ENCODE measurements at regions not wholly inside any gene's neighbourhood (a gene's known extent, or its start where the extent isn't known, plus 50 kb on each side); places are given as distances from the start of the nearest gene placed in this dataset.

DNA sequence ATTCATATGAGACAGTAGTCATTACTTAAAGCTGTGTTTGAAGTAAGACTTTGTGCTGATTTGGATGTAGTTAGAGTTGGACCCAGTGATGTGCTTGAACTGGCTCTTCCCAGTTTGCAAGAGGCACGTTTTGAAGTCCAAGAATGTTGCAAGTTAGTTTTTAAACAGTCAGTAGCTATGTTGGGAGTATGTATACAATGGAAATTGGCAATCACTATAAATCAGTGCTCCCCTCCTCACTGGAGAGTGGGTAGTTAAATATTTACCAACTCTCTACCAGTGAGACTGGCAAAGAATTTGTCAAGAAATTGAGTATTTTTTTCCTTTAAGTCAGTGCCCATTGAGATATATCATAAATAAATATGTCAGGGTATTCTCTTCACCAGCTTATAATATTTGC, 191.9 kb upstream of the SPRY1 start:
- DNase-seq: no peak
- Histone ChIP-seq H3K4me2 (replicated peaks; ENCODE audit: extremely low read depth, low read length, poor library complexity, severe bottlenecking) (no peak overlapping the region), H3K36me3 (replicated peaks in 1 of 2; ENCODE audit: control insufficient read depth in 1 of 2, insufficient read depth in 2 of 2, low read length in 2 of 2) (no peaks in the 10 kb centered on the region), H3K9ac (ENCODE audit: insufficient read depth, low read length, poor library complexity, severe bottlenecking) (no peak overlapping the region), H3K4me1 (ENCODE audit: control insufficient read depth in 1 of 2, insufficient read depth in 2 of 2, low read length in 2 of 2) (no peaks in the 10 kb centered on the region), H2AFZ (ENCODE audit: insufficient read depth, low read depth, low read length, poor library complexity, severe bottlenecking) (no peak overlapping the region), H4K20me1 (ENCODE audit: insufficient read depth, low read length) (no peaks in the 10 kb centered on the region), H3K4me3 (replicated peaks in 1 of 3; ENCODE audit: low read depth in 2 of 3, low read length in 3 of 3) (no peak overlapping the region), H3K27me3 (ENCODE audit: control insufficient read depth in 2 of 2, insufficient read depth in 2 of 2, low read length in 2 of 2) (no peaks in the 10 kb centered on the region), H3K79me2 (ENCODE audit: insufficient read depth, low read length) (no peaks in the 10 kb centered on the region), H3K27ac (ENCODE audit: low read depth in 1 of 2, low read length in 2 of 2) (no peak overlapping the region), H3K9me3 (replicated peaks in 1 of 2; ENCODE audit: control insufficient read depth in 1 of 2, insufficient read depth in 1 of 2, low read length in 2 of 2) (no peaks in the 10 kb centered on the region)
- H3K36me3 Mint-ChIP-seq: peaks cover 1 to 4% of the 10 kb centered on the region in 2 donors
- H3K4me1 Mint-ChIP-seq: no peaks in the 10 kb centered on the region
- intact Hi-C loops (cut with micrococcal nuclease): no loop called here
- no CpG with 5 or more reads among the region's 1 CpG for WGBS (ENCODE audit: insufficient coverage)
- TF ChIP-seq, protein P1, sequence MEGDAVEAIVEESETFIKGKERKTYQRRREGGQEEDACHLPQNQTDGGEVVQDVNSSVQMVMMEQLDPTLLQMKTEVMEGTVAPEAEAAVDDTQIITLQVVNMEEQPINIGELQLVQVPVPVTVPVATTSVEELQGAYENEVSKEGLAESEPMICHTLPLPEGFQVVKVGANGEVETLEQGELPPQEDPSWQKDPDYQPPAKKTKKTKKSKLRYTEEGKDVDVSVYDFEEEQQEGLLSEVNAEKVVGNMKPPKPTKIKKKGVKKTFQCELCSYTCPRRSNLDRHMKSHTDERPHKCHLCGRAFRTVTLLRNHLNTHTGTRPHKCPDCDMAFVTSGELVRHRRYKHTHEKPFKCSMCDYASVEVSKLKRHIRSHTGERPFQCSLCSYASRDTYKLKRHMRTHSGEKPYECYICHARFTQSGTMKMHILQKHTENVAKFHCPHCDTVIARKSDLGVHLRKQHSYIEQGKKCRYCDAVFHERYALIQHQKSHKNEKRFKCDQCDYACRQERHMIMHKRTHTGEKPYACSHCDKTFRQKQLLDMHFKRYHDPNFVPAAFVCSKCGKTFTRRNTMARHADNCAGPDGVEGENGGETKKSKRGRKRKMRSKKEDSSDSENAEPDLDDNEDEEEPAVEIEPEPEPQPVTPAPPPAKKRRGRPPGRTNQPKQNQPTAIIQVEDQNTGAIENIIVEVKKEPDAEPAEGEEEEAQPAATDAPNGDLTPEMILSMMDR (IDR thresholded peaks at IDR 0.05): no peak
- peaks cover 0 to 6% (median 0%) of the 10 kb centered on the region in 7 donors for H3K9me3 Mint-ChIP-seq
- no peak overlapping the region for H3K4me3 Mint-ChIP-seq
- no peak overlapping the region for H3K27ac Mint-ChIP-seq
- H3K27me3 Mint-ChIP-seq (ENCODE audit: low read depth in 3 of 3): no peaks in the 10 kb centered on the region

DNA sequence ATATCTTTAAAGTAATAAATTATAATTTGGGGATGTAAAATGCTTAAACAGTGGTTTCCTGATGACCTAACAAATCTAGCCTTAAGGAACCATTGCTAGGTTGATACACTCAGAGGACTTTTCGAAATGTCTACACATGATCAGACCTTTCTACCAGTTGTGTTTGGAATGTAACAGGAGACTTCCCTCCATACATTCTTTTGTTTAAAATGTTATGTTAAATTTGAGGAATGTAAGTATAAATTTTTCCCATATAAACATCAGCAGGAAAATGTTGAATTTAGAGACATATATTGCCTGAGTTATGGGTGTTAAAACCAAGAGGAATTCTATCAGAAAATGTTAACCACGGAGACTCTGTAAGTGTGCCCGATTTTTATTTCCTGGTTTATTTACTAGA, 190.6 kb upstream of the SPRY1 start:
- H3K4me1 ChIP-seq (ENCODE audit: control insufficient read depth in 1 of 2, insufficient read depth in 2 of 2, low read length in 2 of 2): no peaks in the 10 kb centered on the region
- H3K27me3 Mint-ChIP-seq (ENCODE audit: low read depth in 3 of 3): no peaks in the 10 kb centered on the region
- no peak for DNase-seq
- intact Hi-C loops (cut with micrococcal nuclease): no loop called here
- no peak overlapping the region for H2AFZ ChIP-seq (ENCODE audit: insufficient read depth, low read depth, low read length, poor library complexity, severe bottlenecking)
- H3K4me2 ChIP-seq (replicated peaks; ENCODE audit: extremely low read depth, low read length, poor library complexity, severe bottlenecking): no peak overlapping the region
- H3K9me3 ChIP-seq (replicated peaks in 1 of 2; ENCODE audit: control insufficient read depth in 1 of 2, insufficient read depth in 1 of 2, low read length in 2 of 2): no peaks in the 10 kb centered on the region
- H3K36me3 ChIP-seq (replicated peaks in 1 of 2; ENCODE audit: control insufficient read depth in 1 of 2, insufficient read depth in 2 of 2, low read length in 2 of 2): no peaks in the 10 kb centered on the region
- TF ChIP-seq, protein P1 (IDR thresholded peaks at IDR 0.05): no peak
- peaks cover 1 to 6% of the 10 kb centered on the region in 2 donors for H3K36me3 Mint-ChIP-seq
- no peaks in the 10 kb centered on the region for H3K4me1 Mint-ChIP-seq
- H4K20me1 ChIP-seq (ENCODE audit: insufficient read depth, low read length): no peaks in the 10 kb centered on the region
- H3K4me3 Mint-ChIP-seq: no peak overlapping the region
- H3K79me2 ChIP-seq (ENCODE audit: insufficient read depth, low read length): no peaks in the 10 kb centered on the region
- no peak overlapping the region for H3K27ac ChIP-seq (ENCODE audit: low read depth in 1 of 2, low read length in 2 of 2)
- H3K9ac ChIP-seq (ENCODE audit: insufficient read depth, low read length, poor library complexity, severe bottlenecking): no peak overlapping the region
- WGBS (ENCODE audit: insufficient coverage): no CpG with 5 or more reads among the region's 3 CpGs
- no peak overlapping the region for H3K4me3 ChIP-seq (replicated peaks in 1 of 3; ENCODE audit: low read depth in 2 of 3, low read length in 3 of 3)
- no peak overlapping the region for H3K27ac Mint-ChIP-seq
- no peaks in the 10 kb centered on the region for H3K27me3 ChIP-seq (ENCODE audit: control insufficient read depth in 2 of 2, insufficient read depth in 2 of 2, low read length in 2 of 2)
- H3K9me3 Mint-ChIP-seq: peaks cover 0 to 6% (median 0%) of the 10 kb centered on the region in 7 donors
